ENCODE measurements at regions not wholly inside any gene's neighbourhood (a gene's known extent, or its start where the extent isn't known, plus 50 kb on each side); places are given as distances from the start of the nearest gene placed in this dataset.

DNA sequence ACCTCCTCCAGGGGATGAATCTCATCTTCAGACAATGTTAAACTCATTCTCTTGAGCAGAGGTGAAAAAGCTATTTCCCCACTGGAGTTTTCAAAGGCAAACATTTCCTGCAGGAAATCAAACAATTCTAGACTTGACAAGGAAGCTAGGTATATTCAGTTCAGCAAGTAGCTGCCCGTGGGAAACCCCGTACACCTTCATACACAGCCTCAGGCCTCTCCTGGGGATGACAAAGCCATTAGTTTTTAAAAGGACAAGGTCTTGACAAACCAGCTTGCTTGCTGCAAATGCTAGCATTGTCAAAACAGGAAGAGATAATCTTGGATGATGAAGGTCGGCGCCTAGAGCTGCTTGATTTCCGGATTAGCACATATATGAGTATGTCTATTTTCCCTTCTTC is 1630.8 kb upstream of the TENM4 start:
- in situ Hi-C loops (cut with HindIII; ENCODE audit: low pct_ligation_motif_present, low sequenced_read_pairs), result no loop called here
- DNase-seq, result no peak
- Histone ChIP-seq H3K27ac (no peak overlapping the region), H3K27me3 (replicated peaks) (no peaks in the 10 kb centered on the region), H3K4me3 (ENCODE audit: low read depth, low read length) (no peak overlapping the region), H3K36me3 (replicated peaks) (no peaks in the 10 kb centered on the region)
- TF ChIP-seq, protein P1, sequence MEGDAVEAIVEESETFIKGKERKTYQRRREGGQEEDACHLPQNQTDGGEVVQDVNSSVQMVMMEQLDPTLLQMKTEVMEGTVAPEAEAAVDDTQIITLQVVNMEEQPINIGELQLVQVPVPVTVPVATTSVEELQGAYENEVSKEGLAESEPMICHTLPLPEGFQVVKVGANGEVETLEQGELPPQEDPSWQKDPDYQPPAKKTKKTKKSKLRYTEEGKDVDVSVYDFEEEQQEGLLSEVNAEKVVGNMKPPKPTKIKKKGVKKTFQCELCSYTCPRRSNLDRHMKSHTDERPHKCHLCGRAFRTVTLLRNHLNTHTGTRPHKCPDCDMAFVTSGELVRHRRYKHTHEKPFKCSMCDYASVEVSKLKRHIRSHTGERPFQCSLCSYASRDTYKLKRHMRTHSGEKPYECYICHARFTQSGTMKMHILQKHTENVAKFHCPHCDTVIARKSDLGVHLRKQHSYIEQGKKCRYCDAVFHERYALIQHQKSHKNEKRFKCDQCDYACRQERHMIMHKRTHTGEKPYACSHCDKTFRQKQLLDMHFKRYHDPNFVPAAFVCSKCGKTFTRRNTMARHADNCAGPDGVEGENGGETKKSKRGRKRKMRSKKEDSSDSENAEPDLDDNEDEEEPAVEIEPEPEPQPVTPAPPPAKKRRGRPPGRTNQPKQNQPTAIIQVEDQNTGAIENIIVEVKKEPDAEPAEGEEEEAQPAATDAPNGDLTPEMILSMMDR (IDR thresholded peaks at IDR 0.05; ENCODE audit: low read depth, low read length, missing control alignments), result no peak

DNA sequence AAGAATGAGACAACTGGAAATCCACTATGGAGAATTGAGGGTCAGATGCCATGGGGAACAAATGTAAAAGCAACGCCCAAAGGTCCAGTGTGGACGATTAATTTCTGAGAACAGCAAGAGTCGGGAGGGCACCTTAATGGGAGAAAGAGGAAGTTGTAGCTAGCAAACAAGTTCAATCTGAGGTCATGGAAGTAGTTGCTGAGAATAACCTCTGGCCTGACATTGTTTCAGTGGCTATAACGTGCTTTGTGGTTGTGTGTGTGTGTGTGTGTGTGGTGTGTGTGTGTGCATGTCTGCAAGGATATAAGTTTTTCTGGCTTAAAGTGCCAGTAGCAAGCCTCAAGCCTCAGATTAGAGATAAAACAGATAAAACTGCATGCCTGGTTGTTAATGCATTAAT is 1630.1 kb upstream of the TENM4 start:
- TF ChIP-seq, protein P1 (IDR thresholded peaks at IDR 0.05; ENCODE audit: low read depth, low read length, missing control alignments), result no peak
- H3K36me3 ChIP-seq (replicated peaks), result no peaks in the 10 kb centered on the region
- H3K27me3 ChIP-seq (replicated peaks), result no peaks in the 10 kb centered on the region
- in situ Hi-C loops (cut with HindIII; ENCODE audit: low pct_ligation_motif_present, low sequenced_read_pairs), result no loop called here
- no peak overlapping the region for H3K4me3 ChIP-seq (ENCODE audit: low read depth, low read length)
- no peak for DNase-seq
- no peak overlapping the region for H3K27ac ChIP-seq

DNA sequence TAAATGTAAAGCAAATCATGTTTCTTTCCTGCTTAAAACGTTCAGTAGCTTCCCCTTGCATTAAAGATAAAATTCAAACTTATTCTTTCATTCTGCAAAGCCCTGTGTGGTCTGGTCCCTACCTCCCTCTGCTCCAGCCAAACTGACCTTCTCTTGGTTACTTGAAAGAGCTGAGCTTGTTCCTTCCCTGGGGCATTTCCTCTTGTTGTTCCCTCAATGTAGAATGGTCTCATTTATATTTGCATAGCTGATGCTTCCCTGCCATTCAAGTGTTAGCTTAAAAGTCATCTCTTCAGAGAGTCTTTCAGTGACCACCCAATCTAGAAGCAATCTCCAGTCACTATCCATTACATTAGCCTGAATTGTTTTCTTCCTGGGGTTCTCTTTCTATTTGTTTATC is 1618.5 kb upstream of the TENM4 start:
- H3K27ac ChIP-seq, result no peak overlapping the region
- TF ChIP-seq, protein P1 (IDR thresholded peaks at IDR 0.05; ENCODE audit: low read depth, low read length, missing control alignments), result no peak
- no peaks in the 10 kb centered on the region for H3K27me3 ChIP-seq (replicated peaks)
- no peak overlapping the region for H3K4me3 ChIP-seq (ENCODE audit: low read depth, low read length)
- in situ Hi-C loops (cut with HindIII; ENCODE audit: low pct_ligation_motif_present, low sequenced_read_pairs), result no loop called here
- no peaks in the 10 kb centered on the region for H3K36me3 ChIP-seq (replicated peaks)
- no peak for DNase-seq

DNA sequence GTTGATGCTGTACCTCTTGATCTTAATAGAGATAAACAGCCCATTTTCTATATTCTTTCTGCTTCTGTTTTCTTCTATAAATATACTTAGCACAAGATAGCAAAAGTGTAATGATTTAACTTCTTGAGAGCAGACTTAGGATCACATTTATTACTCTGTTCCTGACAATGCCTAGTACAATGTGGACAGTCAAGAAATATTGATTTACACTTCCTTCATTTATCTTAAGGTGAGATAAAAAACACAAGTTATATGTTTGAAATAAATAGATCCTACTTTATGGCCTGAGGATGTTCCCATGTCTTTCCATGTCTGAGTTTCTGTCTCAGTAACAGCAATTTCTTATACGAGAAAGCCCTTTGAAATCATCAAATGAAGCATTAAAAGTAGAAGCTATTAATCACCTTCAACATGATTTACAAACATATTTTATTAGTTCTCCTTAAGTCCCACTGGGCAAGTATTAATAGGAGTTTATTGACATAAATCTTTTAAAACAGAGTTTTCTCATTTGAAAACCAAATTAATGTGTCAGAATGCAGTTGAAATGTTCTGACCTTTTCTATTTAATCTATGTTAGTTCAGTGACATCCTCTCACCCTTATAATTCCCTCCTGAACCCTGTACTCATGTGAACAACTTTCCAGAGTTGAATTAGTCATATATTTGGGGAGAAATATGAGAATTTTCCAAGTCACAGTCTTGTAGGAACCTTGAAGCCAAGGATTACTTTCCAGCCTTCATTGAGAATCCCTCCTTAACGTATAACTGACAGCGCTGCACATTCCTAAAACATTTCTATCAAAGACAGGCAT is 1611.7 kb upstream of the TENM4 start:
- H3K4me3 ChIP-seq (ENCODE audit: low read depth, low read length), result no peak overlapping the region
- TF ChIP-seq, protein P1 (IDR thresholded peaks at IDR 0.05; ENCODE audit: low read depth, low read length, missing control alignments), result no peak
- H3K27me3 ChIP-seq (replicated peaks), result no peaks in the 10 kb centered on the region
- H3K27ac ChIP-seq, result no peak overlapping the region
- in situ Hi-C loops (cut with HindIII; ENCODE audit: low pct_ligation_motif_present, low sequenced_read_pairs), result no loop called here
- H3K36me3 ChIP-seq (replicated peaks), result no peaks in the 10 kb centered on the region
- no peak for DNase-seq

DNA sequence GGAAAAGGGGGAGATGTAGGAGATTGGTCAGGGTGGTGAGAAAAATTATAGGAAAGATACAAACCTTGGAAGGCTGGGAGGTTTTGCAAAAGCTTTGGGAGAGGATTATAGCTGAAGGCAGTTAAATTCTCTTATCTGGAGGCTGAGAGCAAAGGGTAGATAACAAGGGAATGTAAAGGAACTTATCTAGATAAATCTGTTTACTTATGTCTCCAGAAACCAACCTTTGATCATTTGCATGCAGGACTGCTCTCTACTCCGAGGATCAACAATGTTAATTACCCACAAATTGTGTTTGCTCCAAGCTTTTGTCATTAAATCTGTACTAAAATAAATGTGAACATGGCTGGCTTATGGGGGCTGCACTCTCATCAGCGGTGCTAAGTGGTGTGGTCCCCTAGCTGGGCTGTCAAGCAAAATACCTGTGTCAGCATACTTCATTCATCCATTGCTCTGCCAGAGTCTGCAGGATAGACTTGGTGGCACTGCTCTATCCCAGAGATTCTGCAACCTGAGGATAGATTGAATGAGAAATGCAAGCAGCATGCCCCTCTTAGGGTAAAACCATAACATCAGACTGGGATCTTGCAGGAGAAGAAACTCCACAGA is 1599.2 kb upstream of the TENM4 start:
- TF ChIP-seq, protein P1 (IDR thresholded peaks at IDR 0.05; ENCODE audit: low read depth, low read length, missing control alignments), result no peak
- Histone ChIP-seq H3K36me3 (replicated peaks) (no peaks in the 10 kb centered on the region), H3K4me3 (ENCODE audit: low read depth, low read length) (no peak overlapping the region), H3K27ac (no peak overlapping the region), H3K27me3 (replicated peaks) (no peaks in the 10 kb centered on the region)
- DNase-seq, result no peak
- in situ Hi-C loops (cut with HindIII; ENCODE audit: low pct_ligation_motif_present, low sequenced_read_pairs), result no loop called here

Data from brain microvascular endothelial cell (primary cell).